ENCODE measurements at regions not wholly inside any gene's neighbourhood (a gene's known extent, or its start where the extent isn't known, plus 50 kb on each side); places are given as distances from the start of the nearest gene placed in this dataset.

DNA sequence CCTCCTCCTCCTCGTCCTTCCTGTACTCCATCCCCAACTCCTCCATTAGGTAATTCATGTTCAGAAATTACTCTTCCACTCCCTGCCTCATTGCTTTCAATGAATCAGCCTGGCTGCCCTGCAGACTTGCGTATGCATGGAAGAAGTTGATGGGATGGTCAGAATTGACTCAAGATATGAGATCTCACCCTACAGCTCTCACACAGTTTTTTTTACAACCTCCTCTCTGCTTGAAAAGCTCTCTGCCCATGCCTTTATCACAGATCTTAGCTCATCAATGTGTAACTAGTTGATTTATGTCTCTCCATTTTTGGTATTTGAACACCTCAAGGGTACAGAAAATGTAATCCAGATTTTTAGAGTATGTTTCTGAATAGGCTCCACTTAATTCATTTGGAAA is 506.9 kb downstream of the TBC1D4 start:
- H3K79me1 ChIP-seq (ENCODE audit: low read depth, low read length): no peaks in the 10 kb centered on the region
- H2AK5ac ChIP-seq (ENCODE audit: low read depth, low read length): no peak overlapping the region
- no peak overlapping the region for H3K4me3 ChIP-seq (ENCODE audit: extremely low read depth in 1 of 4, insufficient read depth in 2 of 4, low read depth in 3 of 4, low read length in 4 of 4)
- no peak overlapping the region for H4K91ac ChIP-seq (replicated peaks; ENCODE audit: insufficient read length, low read length)
- H4K5ac ChIP-seq (ENCODE audit: insufficient read length, low read depth, low read length): no peak overlapping the region
- no peak overlapping the region for H3K56ac ChIP-seq (replicated peaks; ENCODE audit: insufficient read length, low read depth, low read length)
- no peaks in the 10 kb centered on the region for H4K20me1 ChIP-seq (replicated peaks in 1 of 2; ENCODE audit: control insufficient read depth in 1 of 2, insufficient read depth in 2 of 2, low read length in 2 of 2)
- no peaks in the 10 kb centered on the region for H3K36me3 ChIP-seq (ENCODE audit: control insufficient read depth in 2 of 4, insufficient read depth in 4 of 4, low read length in 3 of 4)
- no peak overlapping the region for H2BK12ac ChIP-seq (ENCODE audit: low read depth, low read length)
- H2BK120ac ChIP-seq (replicated peaks; ENCODE audit: low read depth, low read length): no peak overlapping the region
- CTCF ChIA-PET (ENCODE audit: partially characterized antibody): interaction anchor here (1.2 to 1.4 kb wide), 2 partner anchors 17 to 284 kb away, joined by 4 read pairs; no protein-coding TSS in a partner anchor
- no peaks in the 10 kb centered on the region for H3K23me2 ChIP-seq (ENCODE audit: low read depth, low read length)
- H2AFZ ChIP-seq (ENCODE audit: low read length): no peak overlapping the region
- H2BK5ac ChIP-seq (ENCODE audit: low read depth, low read length): no peak overlapping the region
- H3K4me1 ChIP-seq (replicated peaks in 1 of 4; ENCODE audit: control insufficient read depth in 3 of 4, insufficient read depth in 4 of 4, low read length in 3 of 4): peaks cover 0 to 5% (median 0%) of the 10 kb centered on the region in 4 experiments; a peak in 3 of 7 replicates
- no peak overlapping the region for H3K4ac ChIP-seq (replicated peaks; ENCODE audit: insufficient read length, low read depth, low read length)
- no peaks in the 10 kb centered on the region for H3K79me2 ChIP-seq (ENCODE audit: control insufficient read depth in 1 of 2, insufficient read depth in 2 of 2, low read length in 2 of 2)
- H3K4me2 ChIP-seq (ENCODE audit: insufficient read depth in 1 of 2, low read depth in 2 of 2, low read length in 2 of 2): no peak overlapping the region
- H3K18ac ChIP-seq (ENCODE audit: extremely low read depth, low read length): no peak overlapping the region
- no peak for DNase-seq (ENCODE audit: low read depth in 1 of 2, low spot score in 2 of 2)
- POLR2A ChIA-PET (ENCODE audit: partially characterized antibody): no interaction called here
- H2BK20ac ChIP-seq (ENCODE audit: low read length): no peak overlapping the region
- no peaks in the 10 kb centered on the region for H3K9me3 ChIP-seq (ENCODE audit: insufficient read depth in 2 of 2, low read depth in 1 of 2, low read length in 1 of 2)
- no peak overlapping the region for H3K14ac ChIP-seq (ENCODE audit: insufficient read length)
- no peak overlapping the region for H4K8ac ChIP-seq (ENCODE audit: extremely low read depth, insufficient read depth, low read length)
- no peak for FAIRE-seq
- no peak overlapping the region for H3K23ac ChIP-seq (ENCODE audit: insufficient read length)
- no peak overlapping the region for H2BK15ac ChIP-seq (ENCODE audit: low read length)
- H3K27me3 ChIP-seq (replicated peaks in 1 of 4; ENCODE audit: control insufficient read depth in 3 of 4, extremely low read depth in 1 of 4, insufficient read depth in 3 of 4, low read length in 3 of 4): no peaks in the 10 kb centered on the region
- no peak overlapping the region for H3K9ac ChIP-seq (replicated peaks in 1 of 4; ENCODE audit: extremely low read depth in 1 of 4, low read depth in 3 of 4, low read length in 3 of 4)
- H3K27ac ChIP-seq (ENCODE audit: low read depth, low read length): no peak overlapping the region
- WGBS, 2 experiments (ENCODE audit: extremely low coverage in 1 of 2, insufficient coverage in 1 of 2, insufficient read length in 1 of 2, insufficient replicate concordance in 2 of 2, low coverage in 1 of 2, low lambda C conversion rate in 2 of 2, missing lambda C conversion rate in 1 of 2): 82% methylated on average over 2 of the region's 2 CpGs; no CpG with 5 or more reads in 1 of the 2 experiments
- TF ChIP-seq BCL11A (IDR thresholded peaks at IDR 0.05; ENCODE audit: low read depth in 2 of 2, low read length in 2 of 2): no peak
- TF ChIP-seq RFX5 (IDR thresholded peaks at IDR 0.05; ENCODE audit: borderline replicate concordance, low read depth, low read length): no peak
- no peak for TF ChIP-seq ZNF274 (IDR thresholded peaks at IDR 0.05; ENCODE audit: borderline replicate concordance, extremely low read depth, low read length)
- no peak for TF ChIP-seq EP300 (IDR thresholded peaks at IDR 0.05; ENCODE audit: borderline replicate concordance in 1 of 2, low read depth in 2 of 2, low read length in 2 of 2)
- no peak for TF ChIP-seq EZH2 (IDR thresholded peaks at IDR 0.05; ENCODE audit: low read depth, low read length, severe bottlenecking)
- TF ChIP-seq HDAC2 (IDR thresholded peaks at IDR 0.05; ENCODE audit: borderline replicate concordance in 1 of 2, low read depth in 2 of 2, low read length in 2 of 2): no peak
- TF ChIP-seq EGR1 (IDR thresholded peaks at IDR 0.05; ENCODE audit: borderline replicate concordance, low read depth, low read length): no peak
- no peak for TF ChIP-seq RXRA (IDR thresholded peaks at IDR 0.05; ENCODE audit: insufficient read depth, low read depth, low read length)
- no peak for TF ChIP-seq CBX5 (IDR thresholded peaks at IDR 0.05; ENCODE audit: low read depth, low read length)
- TF ChIP-seq, protein P1, sequence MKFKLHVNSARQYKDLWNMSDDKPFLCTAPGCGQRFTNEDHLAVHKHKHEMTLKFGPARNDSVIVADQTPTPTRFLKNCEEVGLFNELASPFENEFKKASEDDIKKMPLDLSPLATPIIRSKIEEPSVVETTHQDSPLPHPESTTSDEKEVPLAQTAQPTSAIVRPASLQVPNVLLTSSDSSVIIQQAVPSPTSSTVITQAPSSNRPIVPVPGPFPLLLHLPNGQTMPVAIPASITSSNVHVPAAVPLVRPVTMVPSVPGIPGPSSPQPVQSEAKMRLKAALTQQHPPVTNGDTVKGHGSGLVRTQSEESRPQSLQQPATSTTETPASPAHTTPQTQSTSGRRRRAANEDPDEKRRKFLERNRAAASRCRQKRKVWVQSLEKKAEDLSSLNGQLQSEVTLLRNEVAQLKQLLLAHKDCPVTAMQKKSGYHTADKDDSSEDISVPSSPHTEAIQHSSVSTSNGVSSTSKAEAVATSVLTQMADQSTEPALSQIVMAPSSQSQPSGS (IDR thresholded peaks at IDR 0.05; ENCODE audit: low read length): no peak
- no peak for TF ChIP-seq JUND (IDR thresholded peaks at IDR 0.05; ENCODE audit: low read length)
- TF ChIP-seq RBBP5 (IDR thresholded peaks at IDR 0.05; ENCODE audit: borderline replicate concordance, low read depth, low read length): no peak
- TF ChIP-seq BRCA1 (IDR thresholded peaks at IDR 0.05; ENCODE audit: low read depth, low read length): no peak
